IMR-90 (cell line): ENCODE measurements at regions not wholly inside any gene's neighbourhood (a gene's known extent, or its start where the extent isn't known, plus 50 kb on each side); places are given as distances from the start of the nearest gene placed in this dataset.

Source experiments
- ATAC-seq: fragments of 200-7000 bp; cut with Tn5 transposase; 2 replicates; pipeline ENCODE4 v1.9.1; 2020; ENCODE audit warnings: low read depth, mild to moderate bottlenecking, moderate library complexity
- BruUV-seq: library from RNA; stranded (reverse); fragments of 400-500 nt; replicated peaks from 2 replicates; lab custom pipeline; 2021; lab: Mats Ljungman, UMichigan
- CTCF ChIA-PET: fragments of 300-600 bp; formaldehyde crosslinking; extraction: SDS; loops from one replicate; lab custom pipeline; 2021; ENCODE audit warnings: antibody characterized with exemption; lab: Yijun Ruan, JAX
- POLR2A ChIA-PET: fragments of 300-600 bp; sonication (Branson Sonifier 250); formaldehyde crosslinking; loops from one replicate; lab custom pipeline; 2022; ENCODE audit warnings: antibody characterized with exemption; ENCODE audit not compliant: unreplicated experiment; lab: Charles Lee
- DNase-seq: peaks from one replicate; pipeline ENCODE4 v3.0.0; 2013
- H2AFZ ChIP-seq: replicated peaks from 2 replicates; pipeline ENCODE3; 2013; ENCODE audit warnings: low read length, mild to moderate bottlenecking; ENCODE audit not compliant: poor library complexity
- H2AK5ac ChIP-seq: 2 replicates; pipeline ENCODE4 v1.6.1; 2013; ENCODE audit warnings: low read depth, low read length, inconsistent platforms
- H2AK9ac ChIP-seq: replicated peaks from 2 replicates; pipeline ENCODE3; 2013; ENCODE audit warnings: mild to moderate bottlenecking, low read depth, low read length, moderate library complexity; ENCODE audit not compliant: poor library complexity
- H2BK120ac ChIP-seq: 2 replicates; pipeline ENCODE4 v1.6.1; 2013; ENCODE audit warnings: low read depth, low read length, inconsistent platforms
- H2BK15ac ChIP-seq: 3 replicates; pipeline ENCODE4 v1.6.1; 2013; ENCODE audit warnings: low read depth, low read length, inconsistent platforms
- H2BK20ac ChIP-seq: 2 replicates; pipeline ENCODE4 v1.6.1; 2013; ENCODE audit warnings: low read depth, mild to moderate bottlenecking, inconsistent platforms, low read length, moderate library complexity
- H2BK5ac ChIP-seq: 2 replicates; pipeline ENCODE4 v1.6.1; 2013; ENCODE audit warnings: mild to moderate bottlenecking, low read depth, low read length, inconsistent platforms; ENCODE audit not compliant: poor library complexity, severe bottlenecking
- H3K14ac ChIP-seq: replicated peaks from 2 replicates; pipeline ENCODE4 v1.6.1; 2013; ENCODE audit warnings: low read depth, low read length, inconsistent platforms
- H3K18ac ChIP-seq: 2 replicates; pipeline ENCODE4 v1.6.1; 2013; ENCODE audit warnings: low read depth, low read length, control low read depth
- H3K23ac ChIP-seq: 2 replicates; pipeline ENCODE4 v1.6.1; 2013; ENCODE audit warnings: low read depth, low read length, inconsistent platforms
- H3K27ac ChIP-seq: 2 replicates; pipeline ENCODE4 v1.5.1; 2013; ENCODE audit warnings: mild to moderate bottlenecking, control low read depth, low read length; ENCODE audit not compliant: insufficient read depth
- H3K27me3 ChIP-seq: 2 replicates; pipeline ENCODE4 v1.6.1; 2013; ENCODE audit warnings: low read length; ENCODE audit not compliant: control insufficient read depth, insufficient read depth
- H3K36me3 ChIP-seq: 2 replicates; pipeline ENCODE4 v1.6.1; 2013; ENCODE audit warnings: low read length, mixed read lengths; ENCODE audit not compliant: control insufficient read depth, insufficient read depth
- H3K4ac ChIP-seq: 2 replicates; pipeline ENCODE4 v1.6.1; 2013; ENCODE audit warnings: low read depth, low read length, inconsistent platforms
- H3K4me1 ChIP-seq: 2 replicates; pipeline ENCODE4 v1.6.1; 2013; ENCODE audit warnings: low read length, mixed read lengths; ENCODE audit not compliant: control insufficient read depth, insufficient read depth
- H3K4me2 ChIP-seq: 2 replicates; pipeline ENCODE4 v1.6.1; 2013; ENCODE audit warnings: low read depth, mild to moderate bottlenecking, control low read depth, low read length, moderate library complexity
- H3K4me3 ChIP-seq: 2 replicates; pipeline ENCODE4 v1.5.1; 2013; ENCODE audit warnings: low read depth, mild to moderate bottlenecking, control low read depth, low read length, moderate library complexity; ENCODE audit not compliant: insufficient read depth
- H3K56ac ChIP-seq: 2 replicates; pipeline ENCODE4 v1.6.1; 2013; ENCODE audit warnings: low read length, inconsistent platforms; ENCODE audit not compliant: insufficient read depth; ENCODE audit errors: extremely low read depth
- H3K79me1 ChIP-seq, 2 experiments: 2 replicates each; pipeline ENCODE4 v1.6.1; 2013; ENCODE audit warnings: low read length in 2 of 2, inconsistent platforms in 1 of 2, low read depth in 1 of 2
- H3K9ac ChIP-seq: 2 replicates; pipeline ENCODE4 v1.6.1; 2013; ENCODE audit warnings: low read depth, low read length, control low read depth
- H3K9me1 ChIP-seq: 2 replicates; pipeline ENCODE4 v1.6.1; 2013; ENCODE audit warnings: low read length, inconsistent platforms; ENCODE audit not compliant: insufficient read depth
- H3K9me3 ChIP-seq: 2 replicates; pipeline ENCODE4 v1.6.1; 2013; ENCODE audit warnings: low read length; ENCODE audit not compliant: control insufficient read depth, insufficient read depth
- H4K20me1 ChIP-seq: 2 replicates; pipeline ENCODE4 v1.6.1; 2013; ENCODE audit warnings: low read length, inconsistent platforms; ENCODE audit not compliant: insufficient read depth
- H4K5ac ChIP-seq: 2 replicates; pipeline ENCODE4 v1.6.1; 2013; ENCODE audit warnings: mild to moderate bottlenecking, low read depth, low read length, control low read depth
- H4K8ac ChIP-seq, 2 experiments: 2 replicates each; pipeline ENCODE4 v1.6.1; 2013; ENCODE audit warnings: low read depth in 2 of 2, low read length in 2 of 2, control low read depth in 1 of 2, inconsistent platforms in 1 of 2
- H4K91ac ChIP-seq: 2 replicates; pipeline ENCODE4 v1.6.1; 2013; ENCODE audit warnings: low read depth, low read length, inconsistent platforms; ENCODE audit not compliant: insufficient read depth
- FOS ChIP-seq: fragments of 150-350 bp; IDR thresholded peaks from 2 replicates; pipeline ENCODE4 v1.6.1; 2016; ENCODE audit warnings: low read depth, low read length
- POLR2A ChIP-seq: IDR thresholded peaks from 2 replicates; pipeline ENCODE4 v1.6.1; 2012; ENCODE audit warnings: mild to moderate bottlenecking, low read depth, low read length
- SMC3 ChIP-seq: fragments of 150-350 bp; IDR thresholded peaks from 2 replicates; pipeline ENCODE4 v1.6.1; 2016; ENCODE audit warnings: low read depth, mild to moderate bottlenecking, antibody characterized with exemption, low read length, moderate library complexity
- WGBS, 2 experiments: methylation state at CpG; one replicate each; pipeline versions ENCODE4 v1.1.5 to v1.1.7; 2013; ENCODE audit warnings: missing lambda C conversion rate in 2 of 2; ENCODE audit not compliant: insufficient read length in 1 of 2; ENCODE audit errors: extremely low coverage in 2 of 2; 5-methylcytosine and 5-hydroxymethylcytosine counted together
- dilution Hi-C: fragments of 300-500 bp; cut with HindIII; formaldehyde crosslinking; loops from one replicate; pipeline ENCODE4 v1.14.3; 2018; ENCODE audit warnings: low sequenced_read_pairs; ENCODE audit not compliant: unreplicated experiment
- in situ Hi-C: fragments of 300-500 bp; cut with MboI; formaldehyde crosslinking; loops from 3 replicates; pipeline ENCODE4 v1.14.3; 2019; ENCODE audit warnings: low sequenced_read_pairs, inconsistent platforms, mixed read lengths
- intact Hi-C: fragments of 100-400 bp; cut with micrococcal nuclease; formaldehyde crosslinking; loops from 2 replicates; pipeline ENCODE4 v1.10.0; 2022
- TF ChIP-seq, protein P1 (sequence below): fragments of 150-350 bp; IDR thresholded peaks from 2 replicates; pipeline ENCODE4 v1.6.1; 2017; ENCODE audit warnings: mild to moderate bottlenecking, antibody characterized with exemption, low read length, low read depth

DNA sequence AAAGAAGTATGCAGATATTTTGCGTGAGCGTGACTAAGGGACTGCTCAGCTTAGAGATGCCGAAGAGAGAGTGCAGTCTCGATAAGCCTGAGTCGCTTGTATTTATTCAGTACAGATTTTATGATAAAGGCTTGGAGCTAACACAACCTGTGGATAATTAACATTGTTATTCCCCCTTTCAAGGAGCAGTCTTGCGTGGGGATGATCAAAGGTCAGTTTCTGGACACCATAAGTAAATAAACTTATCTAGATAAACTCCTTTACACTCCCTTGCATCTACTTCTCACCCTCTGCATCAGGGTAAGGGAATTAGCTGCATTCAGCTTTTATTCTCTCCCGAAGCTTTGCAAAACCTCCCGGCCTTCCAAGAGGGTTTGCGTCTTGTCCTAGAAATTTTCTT is 357.8 kb upstream of the ST8SIA4 start:
- Histone ChIP-seq H4K20me1 (no peaks in the 10 kb centered on the region), H3K4me1 (no peaks in the 10 kb centered on the region), H4K8ac (no peak overlapping the region), H3K14ac (no peak overlapping the region), H3K4ac (no peak overlapping the region), H4K5ac (no peak overlapping the region), H3K79me1 (no peaks in the 10 kb centered on the region), H2BK5ac (no peak overlapping the region), H3K18ac (no peak overlapping the region), H3K9ac (no peak overlapping the region), H2AFZ (no peak overlapping the region), H3K9me1 (no peaks in the 10 kb centered on the region), H3K4me2 (no peak overlapping the region), H2AK9ac (no peak overlapping the region), H2BK20ac (no peak overlapping the region), H2AK5ac (no peak overlapping the region), H3K4me3 (no peak overlapping the region), H2BK120ac (no peak overlapping the region), H3K9me3 (peaks cover 11% of the 10 kb centered on the region), H3K56ac (no peak overlapping the region), H4K91ac (no peak overlapping the region), H3K27ac (no peak overlapping the region), H2BK15ac (no peak overlapping the region), H3K36me3 (no peaks in the 10 kb centered on the region), H3K23ac (no peak overlapping the region), H3K27me3 (no peaks in the 10 kb centered on the region)
- ChIA-PET POLR2A (no interaction called here), CTCF (no interaction called here)
- intact Hi-C loops = no loop called here
- dilution Hi-C loops = no loop called here
- in situ Hi-C loops = no loop called here
- ATAC-seq = no peak
- no TSS peak for BruUV-seq
- TF ChIP-seq SMC3 = no peak
- no peak for TF ChIP-seq FOS
- no peak for TF ChIP-seq POLR2A
- TF ChIP-seq, protein P1, sequence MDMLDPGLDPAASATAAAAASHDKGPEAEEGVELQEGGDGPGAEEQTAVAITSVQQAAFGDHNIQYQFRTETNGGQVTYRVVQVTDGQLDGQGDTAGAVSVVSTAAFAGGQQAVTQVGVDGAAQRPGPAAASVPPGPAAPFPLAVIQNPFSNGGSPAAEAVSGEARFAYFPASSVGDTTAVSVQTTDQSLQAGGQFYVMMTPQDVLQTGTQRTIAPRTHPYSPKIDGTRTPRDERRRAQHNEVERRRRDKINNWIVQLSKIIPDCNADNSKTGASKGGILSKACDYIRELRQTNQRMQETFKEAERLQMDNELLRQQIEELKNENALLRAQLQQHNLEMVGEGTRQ = no peak
- no CpG with 5 or more reads among the region's 9 CpGs for WGBS, 2 experiments
- DNase-seq = no peak
